ENCODE measurements at regions not wholly inside any gene's neighbourhood (a gene's known extent, or its start where the extent isn't known, plus 50 kb on each side); places are given as distances from the start of the nearest gene placed in this dataset.

DNA sequence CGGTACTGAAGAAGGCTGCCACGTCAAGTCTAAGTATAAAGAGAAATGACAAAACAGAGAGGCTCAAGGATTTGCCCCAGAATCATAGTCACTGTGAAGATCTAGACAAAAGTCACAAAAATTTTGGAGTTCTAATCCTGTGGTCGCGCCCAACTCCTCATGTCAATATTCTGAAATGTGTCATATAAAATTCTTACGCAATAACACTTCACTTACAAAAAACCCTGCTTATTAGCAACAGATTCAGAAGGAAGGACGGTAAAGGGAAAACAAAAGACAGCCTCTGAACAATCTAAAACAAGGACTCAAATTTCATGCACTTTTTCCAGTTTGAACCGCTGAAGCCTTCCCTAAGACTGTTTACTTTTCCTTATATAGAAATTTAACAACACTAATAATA is 94.7 kb downstream of the TSPAN8 start:
- Mint-ChIP-seq H3K36me3 (ENCODE audit: insufficient read depth, unreplicated experiment) (no peaks in the 10 kb centered on the region), H3K27ac (ENCODE audit: unreplicated experiment) (no peak overlapping the region), H3K4me3 (ENCODE audit: unreplicated experiment) (no peak overlapping the region), H3K9me3 (ENCODE audit: unreplicated experiment) (no peaks in the 10 kb centered on the region), H3K4me1 (ENCODE audit: low read depth, unreplicated experiment) (no peaks in the 10 kb centered on the region), H3K27me3 (ENCODE audit: insufficient read depth, unreplicated experiment) (no peaks in the 10 kb centered on the region)
- DNase-seq, result no peak
- CTCF ChIA-PET, result no interaction called here
- no TSS peak for BruUV-seq (replicated peaks)
- intact Hi-C loops (cut with micrococcal nuclease; ENCODE audit: unreplicated experiment), result no loop called here
- H3K4me1 ChIP-seq, result no peaks in the 10 kb centered on the region
- TF ChIP-seq, protein P1, sequence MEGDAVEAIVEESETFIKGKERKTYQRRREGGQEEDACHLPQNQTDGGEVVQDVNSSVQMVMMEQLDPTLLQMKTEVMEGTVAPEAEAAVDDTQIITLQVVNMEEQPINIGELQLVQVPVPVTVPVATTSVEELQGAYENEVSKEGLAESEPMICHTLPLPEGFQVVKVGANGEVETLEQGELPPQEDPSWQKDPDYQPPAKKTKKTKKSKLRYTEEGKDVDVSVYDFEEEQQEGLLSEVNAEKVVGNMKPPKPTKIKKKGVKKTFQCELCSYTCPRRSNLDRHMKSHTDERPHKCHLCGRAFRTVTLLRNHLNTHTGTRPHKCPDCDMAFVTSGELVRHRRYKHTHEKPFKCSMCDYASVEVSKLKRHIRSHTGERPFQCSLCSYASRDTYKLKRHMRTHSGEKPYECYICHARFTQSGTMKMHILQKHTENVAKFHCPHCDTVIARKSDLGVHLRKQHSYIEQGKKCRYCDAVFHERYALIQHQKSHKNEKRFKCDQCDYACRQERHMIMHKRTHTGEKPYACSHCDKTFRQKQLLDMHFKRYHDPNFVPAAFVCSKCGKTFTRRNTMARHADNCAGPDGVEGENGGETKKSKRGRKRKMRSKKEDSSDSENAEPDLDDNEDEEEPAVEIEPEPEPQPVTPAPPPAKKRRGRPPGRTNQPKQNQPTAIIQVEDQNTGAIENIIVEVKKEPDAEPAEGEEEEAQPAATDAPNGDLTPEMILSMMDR (IDR thresholded peaks at IDR 0.05; ENCODE audit: insufficient read depth in 1 of 2, low read depth in 1 of 2, low read length in 1 of 2, severe bottlenecking in 1 of 2, unreplicated experiment in 1 of 2), result no peak
- H3K4me3 ChIP-seq (ENCODE audit: low read depth, low read length), result no peak overlapping the region
- H3K36me3 ChIP-seq (ENCODE audit: control insufficient read depth, insufficient read depth, low read length), result no peaks in the 10 kb centered on the region
- H3K27me3 ChIP-seq (replicated peaks; ENCODE audit: control insufficient read depth, insufficient read depth, low read length), result no peaks in the 10 kb centered on the region
- no peaks in the 10 kb centered on the region for H3K9me3 ChIP-seq
- POLR2A ChIA-PET, result no interaction called here

DNA sequence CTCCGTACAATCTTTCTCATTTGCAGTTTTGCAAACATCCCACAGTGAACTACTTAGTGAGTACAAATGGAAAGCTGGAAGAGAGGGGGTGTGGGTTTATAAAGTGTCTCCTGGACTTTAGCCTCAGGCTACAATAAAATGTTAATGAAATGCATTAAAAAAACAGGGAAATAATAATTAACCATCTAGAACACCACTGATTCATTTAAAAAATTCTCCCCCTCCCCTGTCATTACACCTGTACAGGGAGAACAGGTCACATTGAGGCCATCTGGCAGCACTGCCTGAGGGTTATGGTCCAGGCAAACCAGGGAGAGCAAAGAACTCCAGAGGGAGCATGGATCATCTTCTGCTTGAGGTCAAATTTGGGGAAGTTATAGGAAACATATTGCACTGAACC is 96.3 kb downstream of the TSPAN8 start:
- ChIA-PET POLR2A (no interaction called here), CTCF (no interaction called here)
- intact Hi-C loops (cut with micrococcal nuclease; ENCODE audit: unreplicated experiment), result no loop called here
- no peak overlapping the region for H3K4me3 Mint-ChIP-seq (ENCODE audit: unreplicated experiment)
- Histone ChIP-seq H3K4me1 (no peaks in the 10 kb centered on the region), H3K27me3 (replicated peaks; ENCODE audit: control insufficient read depth, insufficient read depth, low read length) (no peaks in the 10 kb centered on the region), H3K36me3 (ENCODE audit: control insufficient read depth, insufficient read depth, low read length) (no peaks in the 10 kb centered on the region), H3K4me3 (ENCODE audit: low read depth, low read length) (no peak overlapping the region), H3K9me3 (no peaks in the 10 kb centered on the region)
- H3K9me3 Mint-ChIP-seq (ENCODE audit: unreplicated experiment), result no peaks in the 10 kb centered on the region
- no peak overlapping the region for H3K27ac Mint-ChIP-seq (ENCODE audit: unreplicated experiment)
- H3K27me3 Mint-ChIP-seq (ENCODE audit: insufficient read depth, unreplicated experiment), result no peaks in the 10 kb centered on the region
- no peaks in the 10 kb centered on the region for H3K36me3 Mint-ChIP-seq (ENCODE audit: insufficient read depth, unreplicated experiment)
- DNase-seq, result no peak
- H3K4me1 Mint-ChIP-seq (ENCODE audit: low read depth, unreplicated experiment), result no peaks in the 10 kb centered on the region
- no TSS peak for BruUV-seq (replicated peaks)
- TF ChIP-seq, protein P1 (IDR thresholded peaks at IDR 0.05; ENCODE audit: insufficient read depth in 1 of 2, low read depth in 1 of 2, low read length in 1 of 2, severe bottlenecking in 1 of 2, unreplicated experiment in 1 of 2), result no peak

DNA sequence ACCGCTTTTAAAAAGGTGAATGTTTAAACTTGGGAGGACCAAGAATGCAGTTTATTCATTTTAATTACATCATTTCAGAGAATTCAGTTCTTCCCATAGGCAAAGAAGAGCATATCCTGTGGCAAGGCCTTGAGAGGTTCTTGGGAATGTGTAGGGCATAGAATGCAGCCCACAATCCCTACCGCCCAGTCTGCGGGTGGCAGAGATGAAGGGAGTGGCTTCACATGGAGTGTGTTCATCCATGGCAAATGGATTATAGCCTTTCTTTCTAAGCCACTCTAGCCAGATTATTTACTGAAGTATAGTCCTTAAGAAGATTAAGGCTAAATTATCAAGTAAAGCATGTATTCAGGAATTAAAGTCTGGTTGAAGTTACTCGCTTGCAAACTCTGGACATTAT is 97.4 kb downstream of the TSPAN8 start:
- no peaks in the 10 kb centered on the region for H3K4me1 Mint-ChIP-seq (ENCODE audit: low read depth, unreplicated experiment)
- ChIA-PET CTCF (no interaction called here), POLR2A (no interaction called here)

More for the DNA sequence above, 97.4 kb downstream of the TSPAN8 start:
- H3K4me3 Mint-ChIP-seq (ENCODE audit: unreplicated experiment), result no peak overlapping the region
- Histone ChIP-seq H3K4me1 (no peaks in the 10 kb centered on the region), H3K9me3 (no peaks in the 10 kb centered on the region), H3K4me3 (ENCODE audit: low read depth, low read length) (no peak overlapping the region), H3K36me3 (ENCODE audit: control insufficient read depth, insufficient read depth, low read length) (no peaks in the 10 kb centered on the region), H3K27me3 (replicated peaks; ENCODE audit: control insufficient read depth, insufficient read depth, low read length) (no peaks in the 10 kb centered on the region)
- no peaks in the 10 kb centered on the region for H3K9me3 Mint-ChIP-seq (ENCODE audit: unreplicated experiment)
- DNase-seq, result no peak
- H3K27me3 Mint-ChIP-seq (ENCODE audit: insufficient read depth, unreplicated experiment), result no peaks in the 10 kb centered on the region
- H3K36me3 Mint-ChIP-seq (ENCODE audit: insufficient read depth, unreplicated experiment), result no peaks in the 10 kb centered on the region
- TF ChIP-seq, protein P1 (IDR thresholded peaks at IDR 0.05; ENCODE audit: insufficient read depth in 1 of 2, low read depth in 1 of 2, low read length in 1 of 2, severe bottlenecking in 1 of 2, unreplicated experiment in 1 of 2), result no peak
- BruUV-seq (replicated peaks), result no TSS peak
- H3K27ac Mint-ChIP-seq (ENCODE audit: unreplicated experiment), result no peak overlapping the region
- intact Hi-C loops (cut with micrococcal nuclease; ENCODE audit: unreplicated experiment), result no loop called here
